HTR-8/SVneo (cell line): ENCODE measurements at regions not wholly inside any gene's neighbourhood (a gene's known extent, or its start where the extent isn't known, plus 50 kb on each side); places are given as distances from the start of the nearest gene placed in this dataset.

Experiments used
- DNase-seq: peaks from one replicate; pipeline ENCODE4 v3.0.0; 2011; ENCODE audit warnings: low spot score, mixed read lengths; ENCODE audit not compliant: insufficient read length
- FAIRE-seq: peaks from 2 replicates; lab custom pipeline; 2011; peaks lifted over from hg19 to GRCh38; lab: Jason Lieb, UNC

GRCh38 chr6:140566781-140567277 lies 1192.4 kb upstream of the CITED2 start:
- DNase-seq (no peak), FAIRE-seq (no peak)

GRCh38 chr6:140563728-140564127 lies 1189.3 kb upstream of the CITED2 start:
- DNase-seq (no peak), FAIRE-seq (no peak)

GRCh38 chr6:140561701-140562100 lies 1187.3 kb upstream of the CITED2 start:
- FAIRE-seq (no peak), DNase-seq (no peak)

GRCh38 chr6:140560671-140561070 lies 1186.2 kb upstream of the CITED2 start:
- FAIRE-seq (no peak), DNase-seq (no peak)

GRCh38 chr6:140559458-140559857 lies 1185.0 kb upstream of the CITED2 start:
- DNase-seq, result no peak
- no peak for FAIRE-seq

- DNase-seq (no peak), FAIRE-seq (peak; percentile 31)
Measured at GRCh38 chr6:140554421-140554820, 1180.0 kb upstream of the CITED2 start.

- DNase-seq, result no peak
Measured at GRCh38 chr6:140548366-140548765, 1173.9 kb upstream of the CITED2 start.

GRCh38 chr6:140546640-140547039 lies 1172.2 kb upstream of the CITED2 start:
- FAIRE-seq (no peak), DNase-seq (no peak)

More at GRCh38 chr6:140548366-140548765, 1173.9 kb upstream of the CITED2 start:
- FAIRE-seq, result no peak

GRCh38 chr6:140544431-140544830 lies 1170.0 kb upstream of the CITED2 start:
- no peak for FAIRE-seq
- no peak for DNase-seq

- FAIRE-seq (no peak), DNase-seq (no peak)
Measured at GRCh38 chr6:140542863-140543262, 1168.4 kb upstream of the CITED2 start.

- FAIRE-seq, result no peak
Measured at GRCh38 chr6:140541288-140541687, 1166.8 kb upstream of the CITED2 start.

GRCh38 chr6:140540743-140541142 lies 1166.3 kb upstream of the CITED2 start:
- DNase-seq (no peak), FAIRE-seq (no peak)

More at GRCh38 chr6:140541288-140541687, 1166.8 kb upstream of the CITED2 start:
- no peak for DNase-seq

GRCh38 chr6:140538926-140539325 lies 1164.5 kb upstream of the CITED2 start:
- no peak for FAIRE-seq
- no peak for DNase-seq

- peak; percentile 32 for DNase-seq
- peak; percentile 86 for FAIRE-seq
Measured at GRCh38 chr6:140537834-140538705, 1163.6 kb upstream of the CITED2 start.

GRCh38 chr6:140537211-140537610 lies 1162.8 kb upstream of the CITED2 start:
- FAIRE-seq, result peak; percentile 49
- DNase-seq, result no peak

- no peak for FAIRE-seq
- DNase-seq, result no peak
Measured at GRCh38 chr6:140535511-140535910, 1161.1 kb upstream of the CITED2 start.

GRCh38 chr6:140533526-140533925 lies 1159.1 kb upstream of the CITED2 start:
- no peak for FAIRE-seq

GRCh38 chr6:140504776-140505175 lies 1130.3 kb upstream of the CITED2 start:
- FAIRE-seq, result no peak

More at GRCh38 chr6:140533526-140533925, 1159.1 kb upstream of the CITED2 start:
- no peak for DNase-seq

GRCh38 chr6:140500849-140501248 lies 1126.4 kb upstream of the CITED2 start:
- FAIRE-seq (no peak), DNase-seq (no peak)

More at GRCh38 chr6:140504776-140505175, 1130.3 kb upstream of the CITED2 start:
- no peak for DNase-seq

GRCh38 chr6:140499607-140500006 lies 1125.2 kb upstream of the CITED2 start:
- FAIRE-seq (no peak), DNase-seq (no peak)

GRCh38 chr6:140494321-140495108 lies 1120.1 kb upstream of the CITED2 start:
- FAIRE-seq (no peak), DNase-seq (peak; percentile 17)
